Stromal cell of bone marrow (primary cell): ENCODE measurements at regions not wholly inside any gene's neighbourhood (a gene's known extent, or its start where the extent isn't known, plus 50 kb on each side); places are given as distances from the start of the nearest gene placed in this dataset.
A peak's percentile ranks its signal among the peaks of the same experiment; 100 is the strongest.
"Not testable (repeated sequence)": the region's sequence is repeated elsewhere in the genome, so short reads cannot be mapped to it uniquely, and the experiment has no call there.

Source experiments
- DNase-seq: peaks from one replicate; pipeline ENCODE4 v3.0.0-alpha.2; 2012; ENCODE audit warnings: low read depth

GRCh38 chrX:123085311-123085940, 98.7 kb upstream of the GRIA3 start:
- DNase-seq = no peak

GRCh38 chrX:123086768-123087167, 97.3 kb upstream of the GRIA3 start:
- no peak for DNase-seq

DNA sequence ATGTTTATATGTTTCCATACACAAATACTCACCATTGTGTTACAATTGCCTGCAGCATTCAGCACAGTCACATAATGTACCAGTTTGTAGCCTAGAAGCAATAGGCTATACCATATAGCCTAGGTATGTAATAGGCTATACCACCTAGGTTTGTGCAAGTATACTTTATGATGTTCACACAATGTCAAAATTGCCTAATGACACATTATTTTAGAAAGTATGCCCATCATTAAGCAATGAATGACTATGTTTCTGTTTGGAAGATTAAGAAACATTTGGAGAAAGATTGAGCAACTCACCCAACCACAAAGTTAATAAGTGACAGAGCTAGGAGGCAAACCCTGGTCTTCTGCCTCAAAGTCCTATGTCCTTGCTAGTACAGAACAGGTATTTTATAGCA, 96.8 kb upstream of the GRIA3 start:
- DNase-seq = no peak

- no peak for DNase-seq
These were observed 95.7 kb upstream of the GRIA3 start for GRCh38 chrX:123088331-123088730.

DNA sequence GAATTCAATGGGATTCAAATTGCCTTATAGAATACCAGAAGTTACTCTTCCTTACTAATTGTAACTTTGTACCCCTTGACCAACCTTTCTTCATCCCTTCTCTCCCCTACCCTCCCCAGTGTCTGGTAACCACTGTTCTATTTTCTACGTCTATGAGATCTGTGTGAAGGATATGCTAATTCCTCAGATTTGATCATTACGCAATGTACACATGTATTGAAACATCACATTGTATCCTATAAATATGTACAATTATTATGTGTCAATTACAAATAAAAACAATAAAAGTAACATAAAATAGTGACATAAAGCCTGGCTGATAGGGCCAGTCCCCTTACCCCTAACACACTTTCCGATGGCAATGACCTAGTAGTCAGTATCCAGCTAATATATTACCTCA, 95.1 kb upstream of the GRIA3 start:
- no peak for DNase-seq

GRCh38 chrX:123093792-123094191, 90.3 kb upstream of the GRIA3 start:
- DNase-seq = no peak

GRCh38 chrX:123108513-123109427, 75.3 kb upstream of the GRIA3 start:
- peak; percentile 61 for DNase-seq

- peak; percentile 9 for DNase-seq
These were observed 62.8 kb upstream of the GRIA3 start for GRCh38 chrX:123121241-123121640.

- DNase-seq = not testable (repeated sequence)
These were observed 54.3 kb upstream of the GRIA3 start for GRCh38 chrX:123129805-123130204.
